ENCODE measurements at regions not wholly inside any gene's neighbourhood (a gene's known extent, or its start where the extent isn't known, plus 50 kb on each side); places are given as distances from the start of the nearest gene placed in this dataset.

DNA sequence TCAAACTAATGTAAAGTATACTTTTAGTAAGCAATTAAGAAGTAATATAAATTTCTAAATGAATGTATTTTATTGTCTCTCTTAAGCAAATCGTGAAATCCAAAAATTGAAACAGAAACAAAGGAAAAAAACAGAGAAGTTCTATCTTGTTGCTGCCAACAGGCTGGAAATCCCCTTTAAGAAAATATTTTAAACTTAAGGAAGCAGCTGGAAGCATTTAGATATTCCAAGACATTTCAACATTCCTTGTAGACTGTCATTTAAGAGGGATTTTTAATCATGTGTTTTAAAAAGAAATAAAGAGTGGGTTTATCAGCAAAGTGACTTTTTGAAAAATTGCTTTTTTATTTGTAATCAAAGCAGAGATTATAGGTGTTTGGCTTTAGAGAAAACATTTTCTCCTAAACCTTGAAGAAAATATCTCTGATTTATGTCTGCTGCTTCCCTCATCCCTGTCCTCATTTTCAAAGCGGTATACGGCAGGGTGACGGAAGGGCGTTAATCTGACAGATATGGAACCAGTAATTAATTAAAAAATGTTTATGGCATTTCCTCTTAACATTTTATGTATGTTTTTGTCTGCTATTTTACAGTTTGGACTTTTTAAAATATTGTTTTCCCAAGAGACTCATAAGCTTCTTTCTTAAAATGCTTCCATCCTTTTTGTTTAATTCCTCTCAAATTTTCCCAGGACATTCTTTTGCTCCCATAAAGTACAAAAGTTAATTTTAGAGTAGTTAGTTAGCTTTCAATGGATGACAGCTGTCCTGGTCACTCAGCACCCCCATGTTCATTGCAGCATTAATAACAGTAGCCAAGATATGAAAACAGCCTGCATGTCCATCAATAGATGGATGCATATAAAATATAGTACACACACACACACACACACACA, 245.6 kb downstream of the LURAP1L start:
- TF ChIP-seq POLR2A (IDR thresholded peaks at IDR 0.05; ENCODE audit: low read length) (no peak), GATA1 (IDR thresholded peaks at IDR 0.05; ENCODE audit: low read depth, low read length) (no peak)
